Right lobe of liver (tissue), 6 donors: ENCODE measurements at regions not wholly inside any gene's neighbourhood (a gene's known extent, or its start where the extent isn't known, plus 50 kb on each side); places are given as distances from the start of the nearest gene placed in this dataset.

ENCODE experiments used
- ATAC-seq, 4 donors: fragments of 200-7000 bp; cut with Tn5 transposase; one replicate each; pipeline ENCODE4 v1.9.1; 2020; ENCODE audit warnings: mild to moderate bottlenecking in 4 of 4, moderate library complexity in 4 of 4
- DNase-seq, 3 donors: peaks; one replicate each; pipeline ENCODE4 v3.0.0-alpha.2; 2020
- H3K27ac ChIP-seq, 3 donors: fragments of 200-600 bp; one replicate each; pipeline ENCODE4 v1.8.0; 2022
- H3K27me3 ChIP-seq, 2 donors: fragments of 200-600 bp; one replicate each; pipeline ENCODE4 v1.8.0; 2022
- H3K36me3 ChIP-seq, 4 donors: fragments of 200-600 bp; sonication (generic) in 1 of 4; one replicate each; pipeline versions ENCODE4 v1.5.1 to v1.8.0; 2017 to 2022; ENCODE audit warnings: control low read depth in 1 of 4
- H3K4me1 ChIP-seq, 4 donors: fragments of 200-600 bp; sonication (generic) in 1 of 4; one replicate each; pipeline versions ENCODE4 v1.5.1 to v1.8.0; 2017 to 2022; ENCODE audit warnings: control low read depth in 1 of 4
- H3K4me3 ChIP-seq, 3 donors: fragments of 200-600 bp; one replicate each; pipeline ENCODE4 v1.8.0; 2022
- H3K9me3 ChIP-seq, 4 donors: fragments of 200-600 bp; sonication (generic) in 1 of 4; one replicate each; pipeline versions ENCODE4 v1.5.1 to v1.8.0; 2017 to 2022; ENCODE audit warnings: control low read depth in 1 of 4
- CTCF ChIP-seq, 4 donors: fragments of 200-600 bp in 3 of 4; fragments of 450-650 bp in 1 of 4; IDR thresholded peaks; one replicate each; pipeline versions ENCODE4 v1.5.1 to v1.8.0; 2016 to 2022; ENCODE audit warnings: antibody characterized with exemption in 4 of 4, mild to moderate bottlenecking in 2 of 4
- POLR2A ChIP-seq: fragments of 450-650 bp; IDR thresholded peaks from one replicate; pipeline ENCODE4 v1.6.1; 2017; ENCODE audit warnings: antibody characterized with exemption, mild to moderate bottlenecking
- WGBS: methylation state at CpG from one replicate; pipeline ENCODE4 v1.1.6; 2018; ENCODE audit warnings: low coverage, low lambda C conversion rate; ENCODE audit not compliant: insufficient coverage; ENCODE audit errors: missing lambda C conversion rate; 5-methylcytosine and 5-hydroxymethylcytosine counted together
- intact Hi-C, 2 donors: fragments of 100-400 bp; cut with DNase I; formaldehyde crosslinking; loops; one replicate each; pipeline versions ENCODE4 v1.11.2 to v1.14.1; 2022
- donor health status: DM: no; HTN: yes; CAD: no.
- donor health status: DM: no; HTN: no; CAD: no.
- donor health status: DM: no; HTN: no; CAD: no.
- donor health status: DM: no; HTN: yes; CAD: no.
- donor health status: DM: no; HTN: yes; CAD: no.

GRCh38 chr2:187708272-187708671 is 154.0 kb upstream of the TFPI start:
- Histone ChIP-seq H3K4me1 (no peaks in the 10 kb centered on the region), H3K27me3 (no peaks in the 10 kb centered on the region), H3K36me3 (no peaks in the 10 kb centered on the region), H3K4me3 (no peak overlapping the region), H3K27ac (no peak overlapping the region), H3K9me3 (no peaks in the 10 kb centered on the region)
- intact Hi-C loops, result no loop called here
- DNase-seq (no peak), ATAC-seq (no peak)
- WGBS, result 88% methylated on average over 1 of the region's 1 CpG
- no peak for TF ChIP-seq POLR2A
- TF ChIP-seq CTCF (IDR thresholded peaks at IDR 0.05), result no peak

DNA sequence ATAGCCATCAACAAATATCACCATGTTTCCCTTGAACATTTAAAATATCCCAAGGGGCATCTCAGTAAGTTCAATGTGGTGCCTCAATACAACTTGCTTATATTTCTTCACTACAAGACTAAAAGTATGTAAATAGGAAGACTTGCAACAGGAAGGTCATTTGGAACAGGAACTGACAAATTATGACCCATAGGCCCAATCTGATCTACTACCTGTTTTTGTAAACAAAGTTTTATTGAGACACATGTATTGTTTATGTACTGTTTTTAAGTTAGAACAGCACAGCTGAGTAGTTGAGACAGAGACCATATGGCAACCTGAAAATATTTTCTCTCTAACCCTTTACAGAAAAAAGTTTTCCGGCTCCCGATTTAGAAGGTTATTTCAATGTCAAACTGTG is 154.8 kb upstream of the TFPI start:
- no peaks in the 10 kb centered on the region for H3K36me3 ChIP-seq
- H3K4me3 ChIP-seq, result no peak overlapping the region
- H3K27ac ChIP-seq, result no peak overlapping the region
- H3K9me3 ChIP-seq, result no peaks in the 10 kb centered on the region
- DNase-seq (no peak), ATAC-seq (no peak)
- intact Hi-C loops, result no loop called here
- TF ChIP-seq POLR2A (no peak), CTCF (IDR thresholded peaks at IDR 0.05) (no peak)
- H3K4me1 ChIP-seq, result no peaks in the 10 kb centered on the region
- no peaks in the 10 kb centered on the region for H3K27me3 ChIP-seq
- 76% methylated on average over 2 of the region's 2 CpGs for WGBS

GRCh38 chr2:187710791-187711521 is 156.7 kb upstream of the TFPI start:
- no peak for DNase-seq
- Histone ChIP-seq H3K4me3 (no peak overlapping the region), H3K9me3 (no peaks in the 10 kb centered on the region), H3K36me3 (no peaks in the 10 kb centered on the region), H3K27ac (no peak overlapping the region), H3K27me3 (no peaks in the 10 kb centered on the region), H3K4me1 (no peaks in the 10 kb centered on the region)
- TF ChIP-seq POLR2A, result no peak
- ATAC-seq, result no peak
- intact Hi-C loops, result no loop called here

GRCh38 chr2:187715590-187715989 is 161.4 kb upstream of the TFPI start:
- intact Hi-C loops, result no loop called here
- Histone ChIP-seq H3K9me3 (no peaks in the 10 kb centered on the region), H3K36me3 (no peaks in the 10 kb centered on the region), H3K27ac (no peak overlapping the region), H3K4me1 (no peaks in the 10 kb centered on the region), H3K27me3 (no peaks in the 10 kb centered on the region), H3K4me3 (no peak overlapping the region)
- DNase-seq (no peak), ATAC-seq (no peak)
- TF ChIP-seq POLR2A (no peak), CTCF (IDR thresholded peaks at IDR 0.05) (no peak)

GRCh38 chr2:187716301-187716700 is 162.1 kb upstream of the TFPI start:
- Histone ChIP-seq H3K27ac (no peak overlapping the region), H3K4me1 (no peaks in the 10 kb centered on the region), H3K36me3 (no peaks in the 10 kb centered on the region), H3K4me3 (no peak overlapping the region), H3K27me3 (no peaks in the 10 kb centered on the region), H3K9me3 (no peaks in the 10 kb centered on the region)
- ATAC-seq (no peak), DNase-seq (no peak)
- no peak for TF ChIP-seq CTCF (IDR thresholded peaks at IDR 0.05)
- no peak for TF ChIP-seq POLR2A
- intact Hi-C loops, result no loop called here
- whole genome bisulfite sequencing, result 72% methylated on average over 3 of the region's 3 CpGs
